ENCODE measurements at regions not wholly inside any gene's neighbourhood (a gene's known extent, or its start where the extent isn't known, plus 50 kb on each side); places are given as distances from the start of the nearest gene placed in this dataset.

DNA sequence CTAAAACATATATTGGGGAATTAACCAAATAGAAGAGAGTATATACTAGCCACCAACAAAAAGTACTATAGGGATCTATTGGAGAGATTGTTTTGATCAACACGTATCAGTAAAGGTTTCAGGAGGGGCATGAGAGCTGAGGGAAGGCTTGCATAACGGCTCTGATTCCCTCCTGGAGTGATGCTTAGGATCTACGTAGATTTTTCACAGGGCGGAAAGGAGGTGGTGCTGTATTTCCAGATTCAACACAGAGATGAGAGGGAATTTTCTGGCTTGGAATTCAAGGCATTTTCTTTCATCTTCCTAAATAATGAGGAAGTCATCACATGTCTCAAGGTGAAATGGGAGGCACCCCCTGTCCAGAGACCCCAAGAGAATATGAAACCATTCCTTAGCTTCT is 443.8 kb downstream of the CMPK2 start:
- no peak overlapping the region for H3K27ac ChIP-seq
- TF ChIP-seq ZFX (IDR thresholded peaks at IDR 0.05) (no peak), CTCF (conservative IDR thresholded peaks at IDR 0.05) (no peak)

DNA sequence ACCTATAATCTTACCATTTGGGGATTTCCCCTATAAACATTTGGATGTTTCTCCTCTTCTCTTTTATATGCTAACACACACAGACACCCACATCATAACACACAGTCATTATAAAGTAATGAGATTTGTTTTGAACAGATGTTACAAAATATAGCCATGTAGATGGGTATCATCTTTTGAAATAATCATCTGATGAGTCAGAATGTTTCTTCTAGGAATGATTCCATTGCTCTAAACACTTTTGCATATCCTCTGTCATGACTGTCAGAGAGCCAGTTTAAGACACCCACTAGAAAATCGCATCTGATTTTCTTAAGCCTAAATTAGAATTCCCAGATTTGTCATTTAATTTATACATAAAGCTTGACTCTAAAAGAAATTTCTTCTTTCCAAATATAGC is 442.6 kb downstream of the CMPK2 start:
- H3K27ac ChIP-seq: no peak overlapping the region
- TF ChIP-seq ZFX (IDR thresholded peaks at IDR 0.05) (no peak), CTCF (conservative IDR thresholded peaks at IDR 0.05) (no peak)

- TF ChIP-seq CTCF (conservative IDR thresholded peaks at IDR 0.05) (no peak), ZFX (IDR thresholded peaks at IDR 0.05) (no peak)
- H3K27ac ChIP-seq: no peak overlapping the region
Measured at GRCh38 chr2:6423944-6424343, 441.8 kb downstream of the CMPK2 start.

- TF ChIP-seq CTCF (conservative IDR thresholded peaks at IDR 0.05): no peak
- TF ChIP-seq ZFX (IDR thresholded peaks at IDR 0.05): no peak
Measured at GRCh38 chr2:6425032-6425431, 440.7 kb downstream of the CMPK2 start.

DNA sequence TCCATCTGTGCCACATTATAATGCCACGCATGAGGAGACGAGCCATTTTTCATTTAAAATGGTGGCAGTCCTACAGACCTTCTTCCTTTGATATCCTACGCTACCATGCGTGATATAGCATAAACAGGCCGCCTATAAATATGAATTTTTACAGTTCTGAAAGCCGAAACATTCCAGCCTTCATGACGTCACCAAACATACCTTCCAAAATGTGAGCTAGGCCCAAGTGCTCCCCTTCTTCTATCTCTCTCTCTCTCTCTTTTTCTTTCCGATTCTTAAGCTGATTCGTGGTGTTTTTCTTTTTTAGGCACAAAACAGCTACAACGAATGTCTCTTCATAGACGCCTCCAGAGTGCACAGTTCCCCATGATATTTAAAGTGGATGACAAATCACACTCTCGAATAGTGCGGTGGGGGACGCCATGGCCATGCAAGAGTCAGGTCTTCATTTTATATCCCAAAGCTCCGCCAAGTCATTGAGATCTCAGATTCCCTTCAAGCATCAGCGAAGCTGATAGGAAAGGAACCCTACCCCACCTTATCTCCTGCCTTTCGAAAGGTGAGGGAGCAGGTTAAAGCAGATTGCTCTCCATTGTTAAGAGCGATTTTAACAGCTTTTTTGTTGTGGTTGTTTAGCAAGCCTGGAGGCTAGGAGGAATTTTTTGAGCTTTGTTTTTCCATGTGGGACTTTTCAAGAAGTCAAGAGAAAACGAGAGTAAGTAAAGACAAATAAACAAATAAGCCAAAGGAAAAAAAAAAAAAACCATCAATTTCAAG is 436.3 kb downstream of the CMPK2 start:
- H3K27ac ChIP-seq: no peak overlapping the region
- no peak for TF ChIP-seq CTCF (conservative IDR thresholded peaks at IDR 0.05)
- no peak for TF ChIP-seq ZFX (IDR thresholded peaks at IDR 0.05)

More at GRCh38 chr2:6425032-6425431, 440.7 kb downstream of the CMPK2 start:
- H3K27ac ChIP-seq: no peak overlapping the region

GRCh38 chr2:6434438-6434837 is 431.3 kb downstream of the CMPK2 start:
- H3K27ac ChIP-seq: no peak overlapping the region
- TF ChIP-seq CTCF (conservative IDR thresholded peaks at IDR 0.05) (no peak), ZFX (IDR thresholded peaks at IDR 0.05) (no peak)

- no peak overlapping the region for H3K27ac ChIP-seq
- TF ChIP-seq ZFX (IDR thresholded peaks at IDR 0.05) (no peak), CTCF (conservative IDR thresholded peaks at IDR 0.05) (no peak)
Measured at GRCh38 chr2:6441800-6442199, 423.9 kb downstream of the CMPK2 start.
